Amygdala (tissue), 56 donors: ENCODE measurements at regions not wholly inside any gene's neighbourhood (a gene's known extent, or its start where the extent isn't known, plus 50 kb on each side); places are given as distances from the start of the nearest gene placed in this dataset.
"Not testable (repeated sequence)": the region's sequence is repeated elsewhere in the genome, so short reads cannot be mapped to it uniquely, and the experiment has no call there.

Source experiments
- DNase-seq, 56 donors: peaks; one replicate each; lab custom pipeline; 2025; lab: John Stamatoyannopoulos, UW

- no peak for DNase-seq
These were observed 73.0 kb upstream of the VGLL4 start for GRCh38 chr3:11716573-11717290.

GRCh38 chr3:11713171-11713570, 69.5 kb upstream of the VGLL4 start:
- DNase-seq = no peak

GRCh38 chr3:11712646-11713045, 68.9 kb upstream of the VGLL4 start:
- DNase-seq = no peak

- DNase-seq = no peak
These were observed 68.2 kb upstream of the VGLL4 start for GRCh38 chr3:11711876-11712275.

GRCh38 chr3:11709782-11710181, 66.1 kb upstream of the VGLL4 start:
- DNase-seq = no peak

GRCh38 chr3:11707084-11707483, 63.4 kb upstream of the VGLL4 start:
- DNase-seq = not testable (repeated sequence)

- DNase-seq = no peak
These were observed 62.9 kb upstream of the VGLL4 start for GRCh38 chr3:11706604-11707003.

GRCh38 chr3:11705049-11705448, 61.3 kb upstream of the VGLL4 start:
- peak in 2 of 56 donors; percentile 4 to 9 for DNase-seq

- DNase-seq = no peak
These were observed 59.4 kb upstream of the VGLL4 start for GRCh38 chr3:11703146-11703545.

GRCh38 chr3:11699083-11699427, 55.3 kb upstream of the VGLL4 start:
- DNase-seq = no peak

GRCh38 chr3:11698326-11699082, 54.8 kb upstream of the VGLL4 start:
- DNase-seq = no peak

GRCh38 chr3:11697701-11698100, 54.0 kb upstream of the VGLL4 start:
- DNase-seq = no peak

- no peak for DNase-seq
These were observed 52.3 kb upstream of the VGLL4 start for GRCh38 chr3:11696054-11696453.
